Astrocyte of the spinal cord (primary cell): ENCODE measurements at regions not wholly inside any gene's neighbourhood (a gene's known extent, or its start where the extent isn't known, plus 50 kb on each side); places are given as distances from the start of the nearest gene placed in this dataset.

Experiments
- DNase-seq: peaks from one replicate; pipeline ENCODE4 v3.0.0; 2011; ENCODE audit warnings: low read depth, low spot score
- H3K4me3 ChIP-seq: 2 replicates; pipeline ENCODE4 v1.5.1; 2011; ENCODE audit warnings: low read depth, mild to moderate bottlenecking, low read length, moderate library complexity
- in situ Hi-C: cut with HindIII; loops from 2 replicates; pipeline ENCODE4 v1.10.0; 2017; ENCODE audit warnings: low sequenced_read_pairs
- TF ChIP-seq, protein P1 (sequence below): IDR thresholded peaks from 2 replicates; pipeline ENCODE4 v1.5.1; 2012; ENCODE audit warnings: low read depth, mild to moderate bottlenecking, low read length, inconsistent platforms

DNA sequence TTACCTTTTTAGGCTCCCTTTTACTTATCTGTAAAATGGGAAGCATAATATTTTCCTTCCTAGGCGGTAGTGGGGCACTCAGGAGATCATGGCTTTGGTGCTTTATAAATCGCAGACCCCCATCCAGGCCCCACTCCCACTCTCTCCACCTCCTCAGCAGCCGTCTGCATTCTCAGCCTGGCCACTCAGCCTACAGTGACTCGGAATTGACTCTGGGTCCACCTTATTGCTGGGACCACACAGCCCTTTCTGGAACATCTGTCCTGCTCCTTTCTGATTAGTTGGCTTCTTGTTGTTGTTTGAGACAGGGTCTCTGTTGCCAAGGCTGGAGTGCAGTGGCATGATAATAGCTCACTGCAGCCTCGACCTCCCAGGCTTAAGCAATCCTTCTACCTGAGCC lies 76.5 kb downstream of the RPLP1 start:
- H3K4me3 ChIP-seq = no peak overlapping the region
- TF ChIP-seq, protein P1, sequence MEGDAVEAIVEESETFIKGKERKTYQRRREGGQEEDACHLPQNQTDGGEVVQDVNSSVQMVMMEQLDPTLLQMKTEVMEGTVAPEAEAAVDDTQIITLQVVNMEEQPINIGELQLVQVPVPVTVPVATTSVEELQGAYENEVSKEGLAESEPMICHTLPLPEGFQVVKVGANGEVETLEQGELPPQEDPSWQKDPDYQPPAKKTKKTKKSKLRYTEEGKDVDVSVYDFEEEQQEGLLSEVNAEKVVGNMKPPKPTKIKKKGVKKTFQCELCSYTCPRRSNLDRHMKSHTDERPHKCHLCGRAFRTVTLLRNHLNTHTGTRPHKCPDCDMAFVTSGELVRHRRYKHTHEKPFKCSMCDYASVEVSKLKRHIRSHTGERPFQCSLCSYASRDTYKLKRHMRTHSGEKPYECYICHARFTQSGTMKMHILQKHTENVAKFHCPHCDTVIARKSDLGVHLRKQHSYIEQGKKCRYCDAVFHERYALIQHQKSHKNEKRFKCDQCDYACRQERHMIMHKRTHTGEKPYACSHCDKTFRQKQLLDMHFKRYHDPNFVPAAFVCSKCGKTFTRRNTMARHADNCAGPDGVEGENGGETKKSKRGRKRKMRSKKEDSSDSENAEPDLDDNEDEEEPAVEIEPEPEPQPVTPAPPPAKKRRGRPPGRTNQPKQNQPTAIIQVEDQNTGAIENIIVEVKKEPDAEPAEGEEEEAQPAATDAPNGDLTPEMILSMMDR = no peak
- in situ Hi-C loops = no loop called here
- no peak for DNase-seq

GRCh38 chr15:69529961-69530633 lies 77.5 kb downstream of the RPLP1 start:
- no peak overlapping the region for H3K4me3 ChIP-seq
- DNase-seq = no peak
- TF ChIP-seq, protein P1 = no peak
- in situ Hi-C loops = no loop called here

DNA sequence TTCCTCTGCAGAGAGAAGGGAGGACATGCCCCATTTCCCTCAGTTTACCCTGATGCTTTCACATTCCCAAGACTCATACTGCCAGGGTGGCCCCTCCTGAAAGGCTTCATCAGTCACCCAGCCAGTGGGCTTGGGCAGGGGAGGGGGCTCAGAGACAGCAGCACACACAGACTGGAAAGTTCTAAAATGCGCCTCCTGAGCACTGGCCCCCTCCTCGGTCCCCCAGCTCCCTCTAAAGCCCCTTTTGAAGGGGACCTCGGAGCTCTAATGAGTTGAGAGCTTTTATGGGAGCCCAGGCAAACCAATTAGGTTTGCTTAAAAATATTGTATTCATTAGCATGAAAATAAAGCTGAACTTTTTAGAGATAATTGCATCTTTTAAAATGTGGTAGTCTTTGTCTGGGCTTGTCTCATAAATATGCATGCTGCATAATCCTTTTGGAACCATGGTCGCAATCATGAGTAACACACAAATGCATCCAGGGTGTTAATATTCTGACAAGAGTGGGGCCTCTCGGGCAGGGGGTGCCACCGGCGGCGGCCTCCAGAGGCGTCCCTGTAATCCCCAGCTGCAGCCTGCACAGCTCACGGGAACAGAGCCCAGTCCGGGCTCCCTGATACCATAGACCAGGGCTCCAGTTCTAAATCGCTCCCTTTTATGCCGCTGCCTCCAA lies 78.5 kb downstream of the RPLP1 start:
- DNase-seq = no peak
- in situ Hi-C loops = no loop called here
- TF ChIP-seq, protein P1 = no peak
- H3K4me3 ChIP-seq = no peak overlapping the region

- DNase-seq = no peak
These were observed 79.0 kb downstream of the RPLP1 start for GRCh38 chr15:69531665-69532027.

DNA sequence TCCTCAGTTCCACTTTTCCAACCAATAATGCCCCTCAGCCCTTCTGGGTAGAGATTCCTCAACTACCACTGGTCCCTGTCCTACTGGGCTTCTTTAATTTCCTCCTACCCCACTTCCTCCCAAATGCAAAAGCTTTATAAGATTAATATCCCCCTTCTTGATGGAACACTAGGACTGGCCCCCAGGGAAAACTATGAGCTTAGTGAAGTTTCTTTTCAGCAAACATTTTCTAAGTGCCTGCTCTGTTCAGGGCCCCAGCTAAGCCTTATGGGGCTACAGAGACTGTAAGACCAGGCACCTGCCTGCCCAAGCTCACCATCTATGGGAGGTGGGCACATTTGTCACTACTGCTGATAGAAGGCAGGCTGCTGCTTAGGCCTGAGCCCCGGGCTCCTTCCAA lies 79.4 kb downstream of the RPLP1 start:
- TF ChIP-seq, protein P1 = no peak
- in situ Hi-C loops = no loop called here
- no peak overlapping the region for H3K4me3 ChIP-seq
- DNase-seq = no peak

More at GRCh38 chr15:69531665-69532027, 79.0 kb downstream of the RPLP1 start:
- TF ChIP-seq, protein P1 = no peak
- H3K4me3 ChIP-seq = no peak overlapping the region
- in situ Hi-C loops = no loop called here

- in situ Hi-C loops = no loop called here
- TF ChIP-seq, protein P1 = no peak
- no peak for DNase-seq
- no peak overlapping the region for H3K4me3 ChIP-seq
These were observed 80.2 kb downstream of the RPLP1 start for GRCh38 chr15:69532856-69533255.
